ENCODE measurements at regions not wholly inside any gene's neighbourhood (a gene's known extent, or its start where the extent isn't known, plus 50 kb on each side); places are given as distances from the start of the nearest gene placed in this dataset.
"Not testable (repeated sequence)": the region's sequence is repeated elsewhere in the genome, so short reads cannot be mapped to it uniquely, and the experiment has no call there.

GRCh38 chrX:45986081-45986480, 559.1 kb downstream of the ZNF674 start:
- DNase-seq (ENCODE audit: low spot score), result no peak

- DNase-seq (ENCODE audit: low spot score), result not testable (repeated sequence)
Observed at GRCh38 chrX:45982958-45983727, 562.1 kb downstream of the ZNF674 start.

GRCh38 chrX:45980726-45981125, 564.5 kb downstream of the ZNF674 start:
- no peak for DNase-seq (ENCODE audit: low spot score)

- no peak for DNase-seq (ENCODE audit: low spot score)
Observed at GRCh38 chrX:45975633-45976032, 569.6 kb downstream of the ZNF674 start.

GRCh38 chrX:45972636-45973035, 572.6 kb downstream of the ZNF674 start:
- DNase-seq (ENCODE audit: low spot score), result no peak

- DNase-seq (ENCODE audit: low spot score), result no peak
Observed at GRCh38 chrX:45959567-45959966, 585.7 kb downstream of the ZNF674 start.

GRCh38 chrX:45956191-45956870, 588.9 kb downstream of the ZNF674 start:
- no peak for DNase-seq (ENCODE audit: low spot score)

- no peak for DNase-seq (ENCODE audit: low spot score)
Observed at GRCh38 chrX:45955661-45956060, 589.6 kb downstream of the ZNF674 start.

- DNase-seq (ENCODE audit: low spot score), result no peak
Observed at GRCh38 chrX:45954026-45954425, 591.2 kb downstream of the ZNF674 start.

- DNase-seq (ENCODE audit: low spot score), result no peak
Observed at GRCh38 chrX:45952030-45952429, 593.2 kb downstream of the ZNF674 start.

GRCh38 chrX:45935408-45935807, 609.8 kb downstream of the ZNF674 start:
- no peak for DNase-seq (ENCODE audit: low spot score)

GRCh38 chrX:45912316-45912715, 632.9 kb downstream of the ZNF674 start:
- DNase-seq (ENCODE audit: low spot score), result no peak

- DNase-seq (ENCODE audit: low spot score), result no peak
Observed at GRCh38 chrX:45907786-45908185, 637.4 kb downstream of the ZNF674 start.

- no peak for DNase-seq (ENCODE audit: low spot score)
Observed at GRCh38 chrX:45903781-45904201, 641.4 kb downstream of the ZNF674 start.

GRCh38 chrX:45900766-45901615, 644.2 kb downstream of the ZNF674 start:
- no peak for DNase-seq (ENCODE audit: low spot score)

- no peak for DNase-seq (ENCODE audit: low spot score)
Observed at GRCh38 chrX:45894864-45895645, 650.2 kb downstream of the ZNF674 start.

GRCh38 chrX:45889471-45889870, 655.8 kb downstream of the ZNF674 start:
- no peak for DNase-seq (ENCODE audit: low spot score)

- DNase-seq (ENCODE audit: low spot score), result no peak
Observed at GRCh38 chrX:45888518-45888917, 656.7 kb downstream of the ZNF674 start.

GRCh38 chrX:45885931-45886330, 659.3 kb downstream of the ZNF674 start:
- DNase-seq (ENCODE audit: low spot score), result no peak

- DNase-seq (ENCODE audit: low spot score), result no peak
Observed at GRCh38 chrX:45879512-45879911, 665.7 kb downstream of the ZNF674 start.

- DNase-seq (ENCODE audit: low spot score), result no peak
Observed at GRCh38 chrX:45876206-45876605, 669.0 kb downstream of the ZNF674 start.

- no peak for DNase-seq (ENCODE audit: low spot score)
Observed at GRCh38 chrX:45873781-45874180, 671.4 kb downstream of the ZNF674 start.
